ENCODE measurements at regions not wholly inside any gene's neighbourhood (a gene's known extent, or its start where the extent isn't known, plus 50 kb on each side); places are given as distances from the start of the nearest gene placed in this dataset.

- TF ChIP-seq HEY1 (CRISPR knock-in tag; IDR thresholded peaks at IDR 0.05; ENCODE audit: borderline replicate concordance) = no peak
Observed at GRCh38 chr4:124938836-124939235, 226.3 kb upstream of the ANKRD50 start (continued).

- no peaks in the 10 kb centered on the region for H3K9me1 ChIP-seq (ENCODE audit: control insufficient read depth, insufficient read depth, low read length)
- no peaks in the 10 kb centered on the region for H3K36me3 ChIP-seq (ENCODE audit: control insufficient read depth, insufficient read depth, low read length)
- H3K9me3 ChIP-seq (replicated peaks; ENCODE audit: control insufficient read depth, insufficient read depth, low read depth, low read length) = no peaks in the 10 kb centered on the region
- TF ChIP-seq ETV1 (tag; conservative IDR thresholded peaks at IDR 0.05; ENCODE audit: low read depth) (no peak), NRF1 (conservative IDR thresholded peaks at IDR 0.05 in 1 of 2, IDR thresholded peaks at IDR 0.05 in 1 of 2) (peak; percentile 30 to 32; a peak in 2 of 4 replicates)
- in situ Hi-C loops (cut with MboI) = no loop called here
- CTCF ChIA-PET (ENCODE audit: low intra/inter-chr PET ratio) = no interaction called here
- no peak overlapping the region for H3K4me2 ChIP-seq (ENCODE audit: insufficient read depth, low read length)
- 0% methylated on average over 5 of the region's 5 CpGs for WGBS (ENCODE audit: insufficient coverage, low coverage, missing lambda C conversion rate)
- ATAC-seq (no peak), FAIRE-seq (no peak), DNase-seq (ENCODE audit: extremely low read depth in 1 of 4, low spot score in 3 of 4) (no peak)
- no TSS peak for BruUV-seq (replicated peaks)
- no peaks in the 10 kb centered on the region for H3K4me1 ChIP-seq (replicated peaks in 1 of 2; ENCODE audit: control insufficient read depth in 2 of 2, insufficient read depth in 2 of 2, low read length in 2 of 2)
- no peak overlapping the region for H2AFZ ChIP-seq (ENCODE audit: low read depth, low read length)
- H4K20me1 ChIP-seq (replicated peaks; ENCODE audit: control insufficient read depth, insufficient read depth, low read length) = no peaks in the 10 kb centered on the region
- H3K27ac ChIP-seq (ENCODE audit: extremely low read depth, low read depth, low read length) = no peak overlapping the region
- no peaks in the 10 kb centered on the region for H3K79me2 ChIP-seq (ENCODE audit: control insufficient read depth, insufficient read depth, low read length)
- H3K9ac ChIP-seq (ENCODE audit: insufficient read depth in 1 of 2, low read depth in 2 of 2, low read length in 2 of 2) = no peak overlapping the region
- H3K4me3 ChIP-seq = no peak overlapping the region
- intact Hi-C loops (cut with micrococcal nuclease) = no loop called here
- H3K27me3 ChIP-seq (ENCODE audit: control insufficient read depth in 2 of 2, insufficient read depth in 2 of 2, low read length in 2 of 2) = no peaks in the 10 kb centered on the region
- POLR2A ChIA-PET = no interaction called here
Observed at GRCh38 chr4:124937993-124938392, 225.5 kb upstream of the ANKRD50 start.

GRCh38 chr4:124936427-124936826 is 223.9 kb upstream of the ANKRD50 start:
- WGBS (ENCODE audit: insufficient coverage, low coverage, missing lambda C conversion rate) = 0% methylated on average over 4 of the region's 4 CpGs
- no peak for DNase-seq (ENCODE audit: extremely low read depth in 1 of 4, low spot score in 3 of 4)
- intact Hi-C loops (cut with micrococcal nuclease) (no loop called here), in situ Hi-C loops (cut with MboI) (no loop called here)
- ChIA-PET CTCF (ENCODE audit: low intra/inter-chr PET ratio) (no interaction called here), POLR2A (no interaction called here)
- Histone ChIP-seq H3K4me1 (replicated peaks in 1 of 2; ENCODE audit: control insufficient read depth in 2 of 2, insufficient read depth in 2 of 2, low read length in 2 of 2) (no peaks in the 10 kb centered on the region), H3K9me1 (ENCODE audit: control insufficient read depth, insufficient read depth, low read length) (no peaks in the 10 kb centered on the region), H3K9ac (ENCODE audit: insufficient read depth in 1 of 2, low read depth in 2 of 2, low read length in 2 of 2) (no peak overlapping the region), H3K79me2 (ENCODE audit: control insufficient read depth, insufficient read depth, low read length) (no peaks in the 10 kb centered on the region), H3K9me3 (replicated peaks; ENCODE audit: control insufficient read depth, insufficient read depth, low read depth, low read length) (no peaks in the 10 kb centered on the region), H3K27me3 (ENCODE audit: control insufficient read depth in 2 of 2, insufficient read depth in 2 of 2, low read length in 2 of 2) (no peaks in the 10 kb centered on the region), H3K4me3 (no peak overlapping the region), H3K36me3 (ENCODE audit: control insufficient read depth, insufficient read depth, low read length) (no peaks in the 10 kb centered on the region), H3K27ac (ENCODE audit: extremely low read depth, low read depth, low read length) (no peak overlapping the region), H3K4me2 (ENCODE audit: insufficient read depth, low read length) (no peak overlapping the region), H2AFZ (ENCODE audit: low read depth, low read length) (no peak overlapping the region), H4K20me1 (replicated peaks; ENCODE audit: control insufficient read depth, insufficient read depth, low read length) (no peaks in the 10 kb centered on the region)
- no peak for ATAC-seq
- no TSS peak for BruUV-seq (replicated peaks)
- no peak for FAIRE-seq
- no peak for TF ChIP-seq PTRF (tag; IDR thresholded peaks at IDR 0.05)
- no peak for TF ChIP-seq CBX5 (IDR thresholded peaks at IDR 0.05; ENCODE audit: borderline replicate concordance, low read depth)
- TF ChIP-seq LCOR (CRISPR knock-in tag; IDR thresholded peaks at IDR 0.05) = no peak
- no peak for TF ChIP-seq HDAC2 (IDR thresholded peaks at IDR 0.05)
- no peak for TF ChIP-seq JUN (IDR thresholded peaks at IDR 0.05; ENCODE audit: borderline replicate concordance, low read depth, low read length)
- TF ChIP-seq JUN (CRISPR knock-in tag; IDR thresholded peaks at IDR 0.05; ENCODE audit: borderline replicate concordance) = no peak
- no peak for TF ChIP-seq ZNF75A (CRISPR knock-in tag; IDR thresholded peaks at IDR 0.05)
- no peak for TF ChIP-seq SIX5 (IDR thresholded peaks at IDR 0.05; ENCODE audit: borderline replicate concordance in 1 of 2, insufficient read depth in 1 of 2, low read depth in 1 of 2, low read length in 2 of 2)
- no peak for TF ChIP-seq ZNF124 (CRISPR knock-in tag; IDR thresholded peaks at IDR 0.05)
- TF ChIP-seq ZBTB34 (CRISPR knock-in tag; IDR thresholded peaks at IDR 0.05) = no peak
- TF ChIP-seq MIER1 (IDR thresholded peaks at IDR 0.05; ENCODE audit: low read depth) = no peak
- no peak for TF ChIP-seq NFIX (CRISPR knock-in tag; IDR thresholded peaks at IDR 0.05; ENCODE audit: low read depth)
